ENCODE measurements at regions not wholly inside any gene's neighbourhood (a gene's known extent, or its start where the extent isn't known, plus 50 kb on each side); places are given as distances from the start of the nearest gene placed in this dataset.

DNA sequence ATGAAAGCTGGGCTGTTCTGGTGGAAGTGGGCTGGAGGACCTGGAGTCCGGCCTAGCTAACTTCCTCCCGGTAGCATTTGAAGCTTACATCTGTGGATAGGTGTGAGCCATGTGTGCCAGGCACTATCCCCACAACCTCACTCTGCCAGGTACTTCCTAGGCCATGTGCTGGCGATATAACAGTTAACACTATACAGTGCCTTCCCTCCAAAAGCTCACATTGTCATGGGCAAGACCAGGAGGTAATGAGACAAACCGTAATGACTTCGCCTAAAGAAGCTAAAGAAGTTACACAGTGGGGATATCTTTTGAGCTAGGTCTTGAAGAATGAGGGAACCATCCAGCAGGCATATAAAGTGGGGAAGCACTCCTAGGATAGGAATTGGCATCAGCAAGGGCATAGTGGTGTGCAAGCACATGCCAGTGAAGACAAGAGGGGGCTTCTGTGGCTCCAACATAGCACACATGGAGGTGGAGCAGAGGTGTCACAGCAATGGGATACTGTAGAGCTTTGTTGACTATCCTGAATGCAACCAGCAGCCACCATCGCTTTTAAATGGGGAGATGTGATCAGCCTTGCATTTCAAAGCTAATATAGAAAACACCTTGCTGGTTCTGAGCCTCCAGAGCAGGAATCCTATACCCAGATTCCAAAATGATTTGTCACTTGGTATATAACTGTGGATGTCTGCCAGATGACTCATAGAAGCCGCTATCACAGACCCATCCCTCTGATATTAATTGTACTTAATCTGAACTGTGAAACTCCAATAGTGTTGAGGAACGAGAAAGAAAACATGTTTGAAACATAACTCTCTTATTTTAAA is 466.3 kb downstream of the LMO4 start:
- no peaks in the 10 kb centered on the region for H3K4me1 ChIP-seq
- no peak overlapping the region for H3K27ac ChIP-seq
- TF ChIP-seq, protein P1, sequence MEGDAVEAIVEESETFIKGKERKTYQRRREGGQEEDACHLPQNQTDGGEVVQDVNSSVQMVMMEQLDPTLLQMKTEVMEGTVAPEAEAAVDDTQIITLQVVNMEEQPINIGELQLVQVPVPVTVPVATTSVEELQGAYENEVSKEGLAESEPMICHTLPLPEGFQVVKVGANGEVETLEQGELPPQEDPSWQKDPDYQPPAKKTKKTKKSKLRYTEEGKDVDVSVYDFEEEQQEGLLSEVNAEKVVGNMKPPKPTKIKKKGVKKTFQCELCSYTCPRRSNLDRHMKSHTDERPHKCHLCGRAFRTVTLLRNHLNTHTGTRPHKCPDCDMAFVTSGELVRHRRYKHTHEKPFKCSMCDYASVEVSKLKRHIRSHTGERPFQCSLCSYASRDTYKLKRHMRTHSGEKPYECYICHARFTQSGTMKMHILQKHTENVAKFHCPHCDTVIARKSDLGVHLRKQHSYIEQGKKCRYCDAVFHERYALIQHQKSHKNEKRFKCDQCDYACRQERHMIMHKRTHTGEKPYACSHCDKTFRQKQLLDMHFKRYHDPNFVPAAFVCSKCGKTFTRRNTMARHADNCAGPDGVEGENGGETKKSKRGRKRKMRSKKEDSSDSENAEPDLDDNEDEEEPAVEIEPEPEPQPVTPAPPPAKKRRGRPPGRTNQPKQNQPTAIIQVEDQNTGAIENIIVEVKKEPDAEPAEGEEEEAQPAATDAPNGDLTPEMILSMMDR (IDR thresholded peaks at IDR 0.05), result no peak
- no peak for TF ChIP-seq POLR2A (IDR thresholded peaks at IDR 0.05)
- TF ChIP-seq POLR2AphosphoS5 (IDR thresholded peaks at IDR 0.05; ENCODE audit: insufficient read depth in 1 of 2, low read depth in 1 of 2), result no peak
- no peaks in the 10 kb centered on the region for H3K36me3 ChIP-seq
- no peaks in the 10 kb centered on the region for H3K27me3 ChIP-seq
- no peak overlapping the region for H3K4me3 ChIP-seq
- no peaks in the 10 kb centered on the region for H3K9me3 ChIP-seq
- no peak for DNase-seq (ENCODE audit: extremely low spot score in 2 of 2)
- intact Hi-C loops (cut with DNase I), result no loop called here

DNA sequence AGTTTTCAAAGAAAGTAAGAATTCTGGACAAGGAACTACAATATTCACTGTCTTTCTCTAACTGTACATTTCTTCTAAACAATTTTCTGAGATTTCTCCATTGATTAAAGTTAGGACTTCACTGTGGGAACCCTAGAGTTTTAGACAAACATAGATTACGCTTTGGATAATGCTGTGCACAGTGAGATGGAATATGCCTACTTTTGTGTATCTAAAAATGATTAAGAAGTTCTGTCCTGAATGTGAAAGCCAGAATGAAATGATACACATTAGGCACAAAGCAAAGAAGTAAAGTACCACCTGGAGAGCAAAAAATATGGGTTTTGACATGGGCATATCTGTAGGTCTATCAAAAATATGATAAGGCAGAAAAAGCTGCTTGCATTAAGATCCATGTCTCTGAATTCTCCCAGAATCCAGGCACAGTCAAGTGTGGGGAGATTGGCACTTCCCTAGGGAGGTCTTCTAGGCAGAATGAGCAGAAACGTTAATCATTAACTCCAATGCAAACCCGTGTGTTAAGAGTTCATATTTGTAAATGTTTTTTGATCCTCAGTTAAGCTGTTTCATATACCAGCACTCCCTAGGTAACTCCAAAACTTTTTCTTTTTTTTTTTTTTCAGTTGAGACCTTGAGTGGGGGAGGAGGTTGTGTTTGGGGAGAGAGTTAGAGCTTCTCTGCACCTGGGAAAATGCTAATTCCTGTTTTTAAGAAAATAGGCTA is 467.1 kb downstream of the LMO4 start:
- Histone ChIP-seq H3K27me3 (no peaks in the 10 kb centered on the region), H3K9me3 (no peaks in the 10 kb centered on the region), H3K36me3 (no peaks in the 10 kb centered on the region), H3K4me3 (no peak overlapping the region), H3K27ac (no peak overlapping the region), H3K4me1 (no peaks in the 10 kb centered on the region)
- TF ChIP-seq, protein P1 (IDR thresholded peaks at IDR 0.05), result no peak
- TF ChIP-seq POLR2A (IDR thresholded peaks at IDR 0.05), result no peak
- no peak for TF ChIP-seq POLR2AphosphoS5 (IDR thresholded peaks at IDR 0.05; ENCODE audit: insufficient read depth in 1 of 2, low read depth in 1 of 2)
- intact Hi-C loops (cut with DNase I), result no loop called here
- no peak for DNase-seq (ENCODE audit: extremely low spot score in 2 of 2)

DNA sequence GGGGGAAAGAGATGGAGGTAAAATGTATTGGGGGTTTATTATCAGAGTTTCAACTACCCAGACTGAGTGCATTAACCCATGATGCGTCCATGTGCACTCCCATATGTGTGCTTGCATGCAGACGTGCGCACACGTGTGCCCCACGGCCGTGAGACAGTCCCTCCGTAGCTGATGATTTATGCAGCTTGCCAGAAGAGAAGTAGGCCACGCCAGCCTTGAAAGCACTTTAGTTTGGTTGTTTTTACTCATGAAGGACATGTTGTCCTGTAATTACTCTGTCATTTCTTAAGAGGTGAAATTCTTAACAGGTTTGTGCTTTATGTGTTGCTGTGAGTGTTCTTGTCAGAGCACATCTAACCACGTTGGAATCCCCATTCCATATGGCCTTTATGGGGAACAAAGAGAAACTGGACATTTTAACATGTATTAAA is 467.8 kb downstream of the LMO4 start:
- no peaks in the 10 kb centered on the region for H3K36me3 ChIP-seq
- no peaks in the 10 kb centered on the region for H3K4me1 ChIP-seq
- no peak for TF ChIP-seq POLR2AphosphoS5 (IDR thresholded peaks at IDR 0.05; ENCODE audit: insufficient read depth in 1 of 2, low read depth in 1 of 2)
- TF ChIP-seq POLR2A (IDR thresholded peaks at IDR 0.05), result no peak
- TF ChIP-seq, protein P1 (IDR thresholded peaks at IDR 0.05), result no peak
- no peak overlapping the region for H3K4me3 ChIP-seq
- intact Hi-C loops (cut with DNase I), result no loop called here
- no peak for DNase-seq (ENCODE audit: extremely low spot score in 2 of 2)
- no peak overlapping the region for H3K27ac ChIP-seq
- H3K27me3 ChIP-seq, result no peaks in the 10 kb centered on the region
- H3K9me3 ChIP-seq, result no peaks in the 10 kb centered on the region

DNA sequence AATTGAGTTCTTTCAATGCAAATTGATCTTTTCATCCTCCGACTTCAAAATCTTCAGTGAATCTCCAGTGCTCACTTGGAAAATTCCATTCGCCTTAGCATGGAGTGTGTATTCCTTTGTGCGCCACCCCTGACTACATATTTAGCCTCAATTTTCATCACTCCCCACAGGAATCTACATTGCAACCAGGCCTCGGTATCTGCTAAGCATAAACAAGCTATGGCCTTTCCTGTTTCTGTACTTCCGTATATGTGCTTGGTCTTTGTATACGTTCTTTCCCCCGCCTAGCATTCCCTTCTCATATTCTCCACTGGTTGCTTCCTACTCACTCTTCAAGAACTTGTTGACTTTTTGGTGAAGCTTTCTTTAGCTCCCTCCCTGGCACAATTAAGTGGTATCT is 470.8 kb downstream of the LMO4 start:
- Histone ChIP-seq H3K9me3 (no peaks in the 10 kb centered on the region), H3K4me3 (no peak overlapping the region), H3K36me3 (no peaks in the 10 kb centered on the region), H3K4me1 (no peaks in the 10 kb centered on the region), H3K27ac (no peak overlapping the region), H3K27me3 (no peaks in the 10 kb centered on the region)
- DNase-seq (ENCODE audit: extremely low spot score in 2 of 2), result no peak
- intact Hi-C loops (cut with DNase I), result no loop called here
- TF ChIP-seq POLR2AphosphoS5 (IDR thresholded peaks at IDR 0.05; ENCODE audit: insufficient read depth in 1 of 2, low read depth in 1 of 2) (no peak), POLR2A (IDR thresholded peaks at IDR 0.05) (no peak)
- TF ChIP-seq, protein P1 (IDR thresholded peaks at IDR 0.05), result no peak

DNA sequence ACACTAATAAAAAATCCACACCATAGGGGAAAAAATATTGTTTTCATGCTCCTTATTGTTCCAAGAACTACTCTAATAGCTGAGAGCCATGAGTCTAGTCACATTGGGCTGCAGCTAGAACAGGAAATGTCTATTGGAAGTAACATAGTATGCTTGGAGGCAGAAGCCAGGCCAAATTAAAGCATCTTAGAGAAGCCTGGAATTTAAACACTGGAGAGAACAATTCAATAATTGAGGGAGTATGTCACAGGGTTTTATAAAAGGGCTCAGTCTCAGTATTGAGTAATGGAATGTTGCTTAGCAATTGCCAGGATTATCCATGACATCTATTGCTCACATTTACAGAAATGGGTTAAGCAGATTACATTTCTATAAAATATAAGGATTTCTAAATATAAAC is 471.3 kb downstream of the LMO4 start:
- no peak for DNase-seq (ENCODE audit: extremely low spot score in 2 of 2)
- no peaks in the 10 kb centered on the region for H3K27me3 ChIP-seq
- no peak overlapping the region for H3K27ac ChIP-seq
- no peaks in the 10 kb centered on the region for H3K9me3 ChIP-seq
- H3K4me1 ChIP-seq, result no peaks in the 10 kb centered on the region
- intact Hi-C loops (cut with DNase I), result no loop called here
- no peaks in the 10 kb centered on the region for H3K36me3 ChIP-seq
- no peak for TF ChIP-seq POLR2AphosphoS5 (IDR thresholded peaks at IDR 0.05; ENCODE audit: insufficient read depth in 1 of 2, low read depth in 1 of 2)
- TF ChIP-seq, protein P1 (IDR thresholded peaks at IDR 0.05), result no peak
- TF ChIP-seq POLR2A (IDR thresholded peaks at IDR 0.05), result no peak
- no peak overlapping the region for H3K4me3 ChIP-seq
